Kidney (tissue), 13 donors: ENCODE measurements at regions not wholly inside any gene's neighbourhood (a gene's known extent, or its start where the extent isn't known, plus 50 kb on each side); places are given as distances from the start of the nearest gene placed in this dataset.

Experiments
- DNase-seq, 5 donors: peaks; one replicate each; pipeline ENCODE4 v3.0.0-alpha.2; 2013 to 2020
- FAIRE-seq: peaks from 2 replicates; lab custom pipeline; 2012; peaks lifted over from hg19 to GRCh38; lab: Jason Lieb, UNC
- H3K27ac ChIP-seq, 2 donors: one replicate each; pipeline ENCODE4 v1.7.0; 2013; ENCODE audit warnings: low read depth in 2 of 2, low read length in 2 of 2, inconsistent platforms in 1 of 2
- H3K27me3 ChIP-seq: one replicate; pipeline ENCODE4 v1.7.1; 2013; ENCODE audit warnings: low read length, inconsistent platforms; ENCODE audit not compliant: control insufficient read depth, insufficient read depth
- H3K36me3 ChIP-seq, 3 donors: one replicate each; pipeline versions ENCODE4 v1.7.0 to v1.7.1; 2013; ENCODE audit warnings: low read length in 3 of 3, control low read depth in 1 of 3, inconsistent platforms in 1 of 3; ENCODE audit not compliant: insufficient read depth in 3 of 3, control insufficient read depth in 2 of 3
- H3K4me1 ChIP-seq, 3 donors: one replicate each; pipeline versions ENCODE4 v1.7.0 to v1.7.1; 2013; ENCODE audit warnings: low read length in 3 of 3, inconsistent platforms in 1 of 3, low read depth in 1 of 3; ENCODE audit not compliant: control insufficient read depth in 2 of 3, insufficient read depth in 2 of 3
- H3K4me3 ChIP-seq, 3 donors: one replicate each; pipeline versions ENCODE4 v1.7.0 to v1.8.1; 2013; ENCODE audit warnings: low read length in 3 of 3, control low read depth in 1 of 3, inconsistent platforms in 1 of 3
- H3K9ac ChIP-seq, 3 donors: one replicate each; pipeline versions ENCODE4 v1.7.0 to v1.7.1; 2013; ENCODE audit warnings: low read length in 3 of 3, control low read depth in 1 of 3, inconsistent platforms in 1 of 3
- H3K9me3 ChIP-seq, 3 donors: one replicate each; pipeline versions ENCODE4 v1.7.0 to v1.7.1; 2013; ENCODE audit warnings: low read length in 3 of 3, control low read depth in 1 of 3, inconsistent platforms in 1 of 3; ENCODE audit not compliant: control insufficient read depth in 2 of 3, insufficient read depth in 1 of 3
- intact Hi-C: fragments of 100-400 bp; cut with DNase I; formaldehyde crosslinking; loops from one replicate; pipeline ENCODE4 v1.11.1; 2022
- TF ChIP-seq, protein P1 (sequence below): IDR thresholded peaks from 3 replicates; pipeline ENCODE4 v1.5.1; 2012; ENCODE audit warnings: mild to moderate bottlenecking, moderate library complexity, borderline replicate concordance; ENCODE audit not compliant: insufficient read depth; ENCODE audit errors: extremely low read depth
- donor health status: control.
- donor health status: control.
- donor health status: control.
- donor health status: control.
- donor health status: control.
- donor health status: DM: yes; HTN: yes; CAD: no.
- donor health status: Normal renal cell carcinoma (clear cell type).

DNA sequence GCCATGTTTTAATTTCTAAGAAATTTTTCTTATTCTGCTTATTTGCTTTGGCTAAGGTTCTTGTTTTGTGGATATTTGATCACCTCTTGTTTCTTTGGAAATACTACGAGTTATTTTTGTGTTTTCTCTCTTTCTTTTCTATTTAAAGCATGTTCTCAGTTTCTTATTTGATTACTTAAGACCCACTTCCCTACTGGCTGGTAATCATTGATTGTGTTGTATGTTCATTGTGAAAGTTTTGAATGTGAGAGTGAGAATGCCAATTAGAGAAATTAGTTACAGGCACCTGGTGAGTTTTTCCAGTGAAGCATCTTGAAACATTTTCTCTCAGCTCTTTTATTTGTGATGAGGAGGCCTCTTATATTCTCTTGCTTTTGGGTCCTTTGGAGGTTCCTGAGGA is 226.7 kb upstream of the MC4R start:
- intact Hi-C loops = no loop called here
- DNase-seq (no peak), FAIRE-seq (no peak)
- H3K9ac ChIP-seq = no peak overlapping the region
- no peaks in the 10 kb centered on the region for H3K36me3 ChIP-seq
- H3K4me3 ChIP-seq = no peak overlapping the region
- no peak overlapping the region for H3K27ac ChIP-seq
- TF ChIP-seq, protein P1, sequence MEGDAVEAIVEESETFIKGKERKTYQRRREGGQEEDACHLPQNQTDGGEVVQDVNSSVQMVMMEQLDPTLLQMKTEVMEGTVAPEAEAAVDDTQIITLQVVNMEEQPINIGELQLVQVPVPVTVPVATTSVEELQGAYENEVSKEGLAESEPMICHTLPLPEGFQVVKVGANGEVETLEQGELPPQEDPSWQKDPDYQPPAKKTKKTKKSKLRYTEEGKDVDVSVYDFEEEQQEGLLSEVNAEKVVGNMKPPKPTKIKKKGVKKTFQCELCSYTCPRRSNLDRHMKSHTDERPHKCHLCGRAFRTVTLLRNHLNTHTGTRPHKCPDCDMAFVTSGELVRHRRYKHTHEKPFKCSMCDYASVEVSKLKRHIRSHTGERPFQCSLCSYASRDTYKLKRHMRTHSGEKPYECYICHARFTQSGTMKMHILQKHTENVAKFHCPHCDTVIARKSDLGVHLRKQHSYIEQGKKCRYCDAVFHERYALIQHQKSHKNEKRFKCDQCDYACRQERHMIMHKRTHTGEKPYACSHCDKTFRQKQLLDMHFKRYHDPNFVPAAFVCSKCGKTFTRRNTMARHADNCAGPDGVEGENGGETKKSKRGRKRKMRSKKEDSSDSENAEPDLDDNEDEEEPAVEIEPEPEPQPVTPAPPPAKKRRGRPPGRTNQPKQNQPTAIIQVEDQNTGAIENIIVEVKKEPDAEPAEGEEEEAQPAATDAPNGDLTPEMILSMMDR = no peak
- no peaks in the 10 kb centered on the region for H3K9me3 ChIP-seq
- no peaks in the 10 kb centered on the region for H3K27me3 ChIP-seq
- H3K4me1 ChIP-seq = no peaks in the 10 kb centered on the region

DNA sequence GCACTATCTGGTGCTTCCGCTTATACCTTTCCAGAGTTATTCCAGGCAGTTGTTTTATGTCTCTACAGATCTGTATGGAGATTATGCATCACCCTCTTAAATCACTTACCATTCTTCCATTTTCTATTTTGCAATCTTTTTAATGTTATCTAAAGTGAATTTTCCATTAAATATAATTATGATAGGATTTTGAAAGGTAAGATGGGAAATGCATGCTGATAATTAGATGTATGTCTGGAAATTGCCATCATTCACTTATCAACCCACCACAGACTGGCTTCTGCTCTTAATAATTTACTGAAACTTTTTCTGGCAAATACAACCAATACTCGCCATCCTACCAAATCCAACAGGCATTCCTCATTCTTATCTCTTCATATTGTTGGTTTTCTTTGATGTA is 227.4 kb upstream of the MC4R start:
- Histone ChIP-seq H3K4me3 (no peak overlapping the region), H3K9ac (no peak overlapping the region), H3K9me3 (no peaks in the 10 kb centered on the region), H3K27me3 (no peaks in the 10 kb centered on the region), H3K36me3 (no peaks in the 10 kb centered on the region), H3K4me1 (no peaks in the 10 kb centered on the region), H3K27ac (no peak overlapping the region)
- DNase-seq (no peak), FAIRE-seq (no peak)
- TF ChIP-seq, protein P1 = no peak
- intact Hi-C loops = no loop called here

GRCh38 chr18:60601249-60601648 is 228.7 kb upstream of the MC4R start:
- no peaks in the 10 kb centered on the region for H3K4me1 ChIP-seq
- no peak overlapping the region for H3K27ac ChIP-seq
- TF ChIP-seq, protein P1 = no peak
- no peaks in the 10 kb centered on the region for H3K27me3 ChIP-seq
- no peak overlapping the region for H3K9ac ChIP-seq
- intact Hi-C loops = no loop called here
- H3K36me3 ChIP-seq = no peaks in the 10 kb centered on the region
- DNase-seq (no peak), FAIRE-seq (no peak)
- H3K9me3 ChIP-seq = no peaks in the 10 kb centered on the region
- H3K4me3 ChIP-seq = no peak overlapping the region

DNA sequence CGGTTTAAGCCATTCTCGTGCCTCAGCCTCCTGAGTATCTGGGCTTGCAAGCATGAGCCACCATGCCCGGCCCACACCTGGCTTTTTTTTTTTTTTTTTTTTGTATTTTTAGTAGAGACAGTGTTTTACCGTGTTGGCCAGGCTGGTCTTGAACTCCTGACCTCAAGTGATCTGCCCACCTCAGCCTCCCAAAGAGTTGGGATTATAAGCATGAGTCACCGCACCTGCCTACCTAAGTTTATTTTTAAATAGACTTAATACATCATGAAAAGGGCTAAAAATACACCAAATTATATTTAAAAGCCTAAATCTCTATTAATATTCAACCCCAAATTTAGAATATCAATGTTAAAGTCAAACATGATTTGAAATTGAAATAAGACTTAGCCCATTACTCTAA is 250.8 kb upstream of the MC4R start:
- intact Hi-C loops = no loop called here
- Histone ChIP-seq H3K27ac (no peak overlapping the region), H3K27me3 (no peaks in the 10 kb centered on the region), H3K9ac (no peak overlapping the region), H3K4me3 (no peak overlapping the region), H3K9me3 (no peaks in the 10 kb centered on the region), H3K36me3 (no peaks in the 10 kb centered on the region), H3K4me1 (no peaks in the 10 kb centered on the region)
- TF ChIP-seq, protein P1 = no peak
- DNase-seq (no peak), FAIRE-seq (no peak)
